Activated CD4-positive, alpha-beta T cell treated with anti-CD3 and anti-CD28 coated beads, Interleukin-2, amount 10 ng/mL, durations not matched to agents 24 days and 14 days (primary cell): ENCODE measurements at regions not wholly inside any gene's neighbourhood (a gene's known extent, or its start where the extent isn't known, plus 50 kb on each side); places are given as distances from the start of the nearest gene placed in this dataset.

Experiments used
- DNase-seq: peaks from one replicate; pipeline ENCODE4 v3.0.0; 2022
- H3K27ac Mint-ChIP-seq: one replicate; pipeline ENCODE4 v1.8.0; 2022; ENCODE audit warnings: mild to moderate bottlenecking, mixed read lengths
- H3K27me3 Mint-ChIP-seq: one replicate; pipeline ENCODE4 v1.8.0; 2022; ENCODE audit warnings: mixed read lengths
- H3K36me3 Mint-ChIP-seq: one replicate; pipeline ENCODE4 v1.8.0; 2022; ENCODE audit warnings: low read depth, mild to moderate bottlenecking, mixed read lengths
- H3K4me1 Mint-ChIP-seq: one replicate; pipeline ENCODE4 v1.8.0; 2021; ENCODE audit warnings: mixed read lengths
- H3K4me3 Mint-ChIP-seq: one replicate; pipeline ENCODE4 v1.8.0; 2022; ENCODE audit warnings: mild to moderate bottlenecking, moderate library complexity, mixed read lengths
- H3K9me3 Mint-ChIP-seq: one replicate; pipeline ENCODE4 v1.8.0; 2021; ENCODE audit warnings: mixed read lengths
- intact Hi-C: fragments of 100-400 bp; cut with micrococcal nuclease; formaldehyde crosslinking; loops from one replicate; pipeline ENCODE4 v1.15.1; 2023

DNA sequence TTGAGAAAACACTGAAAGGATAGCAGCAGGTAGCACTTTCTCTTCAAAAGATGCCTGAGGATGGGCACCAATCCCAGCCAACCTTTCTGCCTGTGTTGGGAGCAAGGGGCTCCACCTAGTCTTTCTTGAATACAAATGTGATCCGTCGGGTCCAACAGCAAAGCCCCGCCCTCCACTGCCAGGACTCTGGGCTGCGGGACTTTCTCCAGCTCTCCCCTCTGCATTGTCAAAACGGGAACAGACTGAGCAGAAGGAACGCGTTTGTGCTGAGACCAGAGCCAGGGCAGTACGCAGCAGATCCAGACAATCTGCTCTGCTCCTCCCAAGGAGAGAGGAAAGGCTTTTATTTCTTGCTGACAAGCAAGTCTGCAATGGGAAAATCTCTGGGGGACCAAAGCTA, 139.7 kb downstream of the SEC61B start:
- H3K27me3 Mint-ChIP-seq = peaks cover 36% of the 10 kb centered on the region
- intact Hi-C loops = loop anchor here (10.0 kb wide), 1 partner anchor 153 kb away; no protein-coding TSS in a partner anchor

DNA sequence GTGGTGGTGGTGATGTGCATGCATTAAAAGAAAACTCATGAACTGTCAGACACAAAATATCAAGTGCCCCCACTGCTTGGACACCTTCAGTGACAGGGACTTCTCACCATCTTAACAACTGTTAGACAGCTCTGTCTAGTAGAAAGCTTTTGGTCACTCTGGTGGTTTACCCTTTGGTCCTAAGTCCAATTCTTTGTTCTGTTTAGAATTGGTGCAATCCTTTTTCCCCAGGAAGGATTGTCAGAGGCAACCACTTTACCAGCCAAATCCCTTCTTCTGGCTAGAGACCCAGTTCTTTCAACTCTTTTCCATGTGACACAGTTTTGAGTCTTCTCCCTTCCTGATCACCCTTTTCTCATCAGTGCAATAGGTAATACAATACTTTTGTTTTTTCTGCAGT, 140.2 kb downstream of the SEC61B start:
- intact Hi-C loops = loop anchor here (10.0 kb wide), 1 partner anchor 152 kb away; no protein-coding TSS in a partner anchor
- Mint-ChIP-seq H3K36me3 (no peaks in the 10 kb centered on the region), H3K4me3 (no peak overlapping the region), H3K27me3 (peaks cover 36% of the 10 kb centered on the region), H3K9me3 (no peaks in the 10 kb centered on the region), H3K27ac (no peak overlapping the region), H3K4me1 (peaks cover 17% of the 10 kb centered on the region)
- DNase-seq = no peak

More for the DNA sequence above, 139.7 kb downstream of the SEC61B start:
- Mint-ChIP-seq H3K4me3 (no peak overlapping the region), H3K4me1 (peaks cover 14% of the 10 kb centered on the region), H3K27ac (no peak overlapping the region), H3K36me3 (no peaks in the 10 kb centered on the region), H3K9me3 (no peaks in the 10 kb centered on the region)
- no peak for DNase-seq

GRCh38 chr9:99363509-99363908, 141.4 kb downstream of the SEC61B start:
- peaks cover 37% of the 10 kb centered on the region for H3K27me3 Mint-ChIP-seq
- no peak overlapping the region for H3K4me3 Mint-ChIP-seq

GRCh38 chr9:99365233-99365980, 143.3 kb downstream of the SEC61B start:
- peaks cover 38% of the 10 kb centered on the region for H3K27me3 Mint-ChIP-seq
- no peaks in the 10 kb centered on the region for H3K9me3 Mint-ChIP-seq
- H3K4me1 Mint-ChIP-seq = peaks cover 40% of the 10 kb centered on the region
- no peak overlapping the region for H3K4me3 Mint-ChIP-seq
- DNase-seq = no peak
- H3K36me3 Mint-ChIP-seq = no peaks in the 10 kb centered on the region
- no peak overlapping the region for H3K27ac Mint-ChIP-seq
- intact Hi-C loops = loop anchor here (10.0 kb wide), 1 partner anchor 149 kb away; no protein-coding TSS in a partner anchor

More at GRCh38 chr9:99363509-99363908, 141.4 kb downstream of the SEC61B start:
- intact Hi-C loops = loop anchor here (10.0 kb wide), 1 partner anchor 151 kb away; no protein-coding TSS in a partner anchor
- Mint-ChIP-seq H3K9me3 (no peaks in the 10 kb centered on the region), H3K36me3 (no peaks in the 10 kb centered on the region), H3K4me1 (peaks cover 24% of the 10 kb centered on the region), H3K27ac (no peak overlapping the region)
- no peak for DNase-seq

DNA sequence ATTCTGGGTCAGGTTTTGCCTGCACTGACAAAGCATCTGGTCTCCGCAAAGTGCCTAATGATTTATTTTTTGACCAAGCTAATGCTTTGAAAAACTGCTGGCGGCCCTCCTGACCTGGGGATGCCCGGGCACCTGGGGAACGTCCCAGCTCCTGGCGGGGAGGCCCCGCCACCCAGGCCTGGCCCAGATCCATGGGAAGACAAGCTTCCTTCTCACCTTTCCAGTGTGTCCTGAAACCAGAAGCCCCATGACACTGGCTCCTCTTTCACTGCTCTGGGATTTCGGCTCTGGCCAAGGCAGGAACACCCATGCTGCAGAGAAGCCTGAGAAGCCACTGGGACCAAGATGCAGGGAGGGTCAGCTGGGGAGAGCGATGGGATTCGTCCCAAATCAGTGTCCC, 144.1 kb downstream of the SEC61B start:
- peaks cover 40% of the 10 kb centered on the region for H3K4me1 Mint-ChIP-seq
- H3K27me3 Mint-ChIP-seq = peaks cover 30% of the 10 kb centered on the region
- intact Hi-C loops = loop anchor here (10.0 kb wide), 1 partner anchor 149 kb away; no protein-coding TSS in a partner anchor
- H3K27ac Mint-ChIP-seq = no peak overlapping the region
- no peaks in the 10 kb centered on the region for H3K9me3 Mint-ChIP-seq
- H3K36me3 Mint-ChIP-seq = no peaks in the 10 kb centered on the region
- no peak overlapping the region for H3K4me3 Mint-ChIP-seq
- DNase-seq = no peak

- no peak for DNase-seq
- intact Hi-C loops = loop anchor here (10.0 kb wide), 1 partner anchor 148 kb away; no protein-coding TSS in a partner anchor
These were observed 144.5 kb downstream of the SEC61B start for GRCh38 chr9:99366621-99367020.

GRCh38 chr9:99368341-99369326, 146.6 kb downstream of the SEC61B start:
- no peaks in the 10 kb centered on the region for H3K9me3 Mint-ChIP-seq
- H3K27ac Mint-ChIP-seq = peak overlapping the region; percentile 2
- peak; percentile 58 for DNase-seq
- intact Hi-C loops = loop anchor here (10.0 kb wide), 1 partner anchor 146 kb away; no protein-coding TSS in a partner anchor
- peaks cover 34% of the 10 kb centered on the region for H3K4me1 Mint-ChIP-seq
- H3K27me3 Mint-ChIP-seq = peaks cover 20% of the 10 kb centered on the region
- no peaks in the 10 kb centered on the region for H3K36me3 Mint-ChIP-seq
- H3K4me3 Mint-ChIP-seq = peak overlapping the region; percentile 73

More at GRCh38 chr9:99366621-99367020, 144.5 kb downstream of the SEC61B start:
- Mint-ChIP-seq H3K27me3 (peaks cover 26% of the 10 kb centered on the region), H3K36me3 (no peaks in the 10 kb centered on the region), H3K27ac (no peak overlapping the region), H3K4me3 (no peak overlapping the region), H3K9me3 (no peaks in the 10 kb centered on the region), H3K4me1 (peaks cover 40% of the 10 kb centered on the region)

DNA sequence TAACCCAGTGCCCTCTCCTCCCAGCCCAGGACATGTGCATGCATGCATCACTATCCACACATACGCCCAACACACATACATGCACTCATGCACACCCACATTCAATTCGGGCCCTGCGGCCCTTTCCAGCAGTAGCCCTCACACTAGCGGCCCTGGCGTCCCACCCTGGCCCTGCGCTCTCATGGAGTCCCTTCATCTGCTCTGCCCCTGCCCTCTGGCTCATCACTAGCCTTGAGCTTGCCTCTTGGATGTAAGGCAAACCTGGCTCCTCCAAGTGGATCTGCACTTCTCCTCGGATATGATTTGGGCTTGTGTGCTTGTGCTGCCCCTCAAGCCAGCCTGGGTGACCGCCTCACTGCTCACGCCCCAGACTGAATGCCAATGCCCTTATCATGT, 147.2 kb downstream of the SEC61B start:
- no peak for DNase-seq
- intact Hi-C loops = loop anchor here (10.0 kb wide), 1 partner anchor 145 kb away; no protein-coding TSS in a partner anchor
- H3K9me3 Mint-ChIP-seq = no peaks in the 10 kb centered on the region
- peak overlapping the region; percentile 73 for H3K4me3 Mint-ChIP-seq
- peaks cover 20% of the 10 kb centered on the region for H3K27me3 Mint-ChIP-seq
- H3K27ac Mint-ChIP-seq = no peak overlapping the region
- no peaks in the 10 kb centered on the region for H3K36me3 Mint-ChIP-seq
- H3K4me1 Mint-ChIP-seq = peaks cover 34% of the 10 kb centered on the region

GRCh38 chr9:99370376-99370775, 148.3 kb downstream of the SEC61B start:
- no peak overlapping the region for H3K27ac Mint-ChIP-seq
- DNase-seq = no peak
- H3K36me3 Mint-ChIP-seq = no peaks in the 10 kb centered on the region
- no peak overlapping the region for H3K4me3 Mint-ChIP-seq
- peaks cover 30% of the 10 kb centered on the region for H3K4me1 Mint-ChIP-seq
- H3K27me3 Mint-ChIP-seq = peaks cover 20% of the 10 kb centered on the region
- H3K9me3 Mint-ChIP-seq = no peaks in the 10 kb centered on the region
- intact Hi-C loops = no loop called here

DNA sequence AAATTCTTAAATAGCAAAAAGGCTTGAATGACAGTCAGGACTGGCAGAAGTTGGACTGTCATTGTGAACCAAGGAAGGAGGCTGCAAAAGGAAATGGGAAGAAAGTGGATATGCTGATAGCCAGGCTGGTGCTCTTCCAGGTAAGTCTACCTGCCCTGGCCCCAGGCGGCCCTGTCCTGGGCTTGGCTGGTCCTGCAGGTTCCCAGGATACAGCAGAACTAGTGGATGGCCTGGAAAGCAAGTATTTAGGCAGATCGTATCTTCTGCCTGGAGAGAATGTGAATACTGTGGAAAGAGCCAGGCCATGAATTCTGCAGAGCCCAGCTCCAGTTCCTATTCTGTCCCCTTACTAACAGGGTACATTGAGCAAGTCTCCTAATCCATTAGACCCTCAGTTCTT, 149.3 kb downstream of the SEC61B start:
- H3K9me3 Mint-ChIP-seq = no peaks in the 10 kb centered on the region
- peaks cover 23% of the 10 kb centered on the region for H3K27me3 Mint-ChIP-seq
- H3K4me3 Mint-ChIP-seq = no peak overlapping the region
- no peak overlapping the region for H3K27ac Mint-ChIP-seq
- H3K36me3 Mint-ChIP-seq = no peaks in the 10 kb centered on the region
- peaks cover 26% of the 10 kb centered on the region for H3K4me1 Mint-ChIP-seq
- DNase-seq = no peak
- intact Hi-C loops = no loop called here

DNA sequence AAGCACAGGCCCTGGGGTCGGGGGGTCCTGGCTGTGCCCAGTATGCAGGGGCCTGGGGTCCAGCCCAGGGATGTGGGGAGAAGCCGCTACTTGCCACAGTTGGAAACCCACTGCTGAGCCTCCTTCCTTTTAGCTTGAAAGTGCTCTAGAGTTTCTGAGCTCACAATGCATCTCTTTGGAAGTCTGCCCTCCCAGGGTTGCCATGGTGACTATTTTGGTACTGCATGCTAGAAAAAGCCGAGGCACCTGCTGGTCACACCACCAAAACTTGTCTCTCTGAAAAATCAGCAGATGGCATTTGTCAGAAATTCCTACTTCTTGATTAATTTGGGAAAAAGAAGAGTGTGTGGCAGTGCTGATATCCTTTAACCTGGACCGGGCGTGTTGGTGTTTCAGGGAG, 151.8 kb downstream of the SEC61B start:
- Mint-ChIP-seq H3K4me3 (no peak overlapping the region), H3K27ac (no peak overlapping the region), H3K27me3 (peaks cover 21% of the 10 kb centered on the region), H3K9me3 (no peaks in the 10 kb centered on the region), H3K36me3 (no peaks in the 10 kb centered on the region), H3K4me1 (peaks cover 12% of the 10 kb centered on the region)
- intact Hi-C loops = no loop called here
- DNase-seq = no peak

DNA sequence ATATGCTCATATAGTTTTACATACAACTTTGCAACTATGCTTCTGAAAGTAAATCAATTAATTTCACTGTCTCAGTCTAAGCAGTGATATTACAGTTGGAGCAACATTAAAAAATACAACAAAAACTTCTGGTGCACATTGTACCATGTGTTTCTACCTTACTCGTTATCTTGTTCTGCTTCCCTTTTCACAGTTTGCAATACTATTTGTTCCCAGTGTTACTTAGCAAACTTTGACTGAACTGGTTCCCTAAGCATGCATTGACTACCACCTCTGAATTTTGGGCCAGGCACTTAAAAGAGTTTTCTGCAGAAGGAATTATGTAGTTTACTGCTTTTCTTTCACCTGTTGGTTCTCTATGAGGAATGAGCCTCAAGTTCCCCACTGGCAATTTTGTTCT, 152.7 kb downstream of the SEC61B start:
- Mint-ChIP-seq H3K9me3 (no peaks in the 10 kb centered on the region), H3K4me3 (no peak overlapping the region), H3K27me3 (peaks cover 17% of the 10 kb centered on the region), H3K36me3 (no peaks in the 10 kb centered on the region), H3K27ac (no peak overlapping the region), H3K4me1 (peaks cover 3% of the 10 kb centered on the region)
- intact Hi-C loops = no loop called here
- no peak for DNase-seq

DNA sequence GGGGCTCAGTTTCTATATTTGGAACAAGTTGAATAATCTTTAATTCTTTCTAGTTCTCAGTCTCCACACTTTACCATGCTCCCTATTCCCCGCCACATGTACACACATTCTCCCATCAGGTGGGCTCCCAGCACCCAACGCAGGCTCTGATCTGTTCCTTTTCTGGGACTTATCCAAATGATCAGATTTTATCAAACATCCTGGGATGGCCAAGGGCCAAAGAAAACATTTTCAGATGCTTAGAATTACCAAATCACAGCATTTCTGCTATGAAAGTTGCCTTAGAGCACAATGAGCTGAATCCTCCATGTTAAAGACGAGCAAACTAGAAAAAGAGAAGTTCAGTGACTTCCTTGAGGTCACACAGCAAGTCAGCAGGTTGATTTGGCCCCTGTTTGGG, 153.4 kb downstream of the SEC61B start:
- H3K27ac Mint-ChIP-seq = no peak overlapping the region
- intact Hi-C loops = no loop called here
- H3K36me3 Mint-ChIP-seq = no peaks in the 10 kb centered on the region
- H3K9me3 Mint-ChIP-seq = no peaks in the 10 kb centered on the region
- no peak overlapping the region for H3K4me3 Mint-ChIP-seq
- DNase-seq = no peak
- no peaks in the 10 kb centered on the region for H3K4me1 Mint-ChIP-seq
- peaks cover 15% of the 10 kb centered on the region for H3K27me3 Mint-ChIP-seq
